ENCODE measurements at regions not wholly inside any gene's neighbourhood (a gene's known extent, or its start where the extent isn't known, plus 50 kb on each side); places are given as distances from the start of the nearest gene placed in this dataset.
"Not testable (repeated sequence)": the region's sequence is repeated elsewhere in the genome, so short reads cannot be mapped to it uniquely, and the experiment has no call there.

DNA sequence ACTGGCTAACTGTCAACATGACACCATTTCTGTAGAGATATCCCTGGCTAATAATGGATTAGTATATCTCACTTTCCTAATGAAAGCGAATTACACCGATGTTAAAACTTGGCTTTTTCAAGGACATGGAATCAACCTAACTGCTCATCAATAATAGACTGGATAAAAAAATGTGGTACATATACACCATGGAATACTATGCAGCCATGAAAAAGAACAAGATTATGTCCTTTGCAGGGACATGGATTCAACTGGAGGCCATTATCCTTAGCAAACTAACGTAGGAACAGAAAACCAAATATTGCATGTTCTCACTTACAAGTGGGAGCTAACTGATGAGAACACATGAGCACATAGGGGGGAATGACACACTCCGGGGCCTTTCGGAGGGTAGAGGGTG is 62.6 kb downstream of the ZIC1 start:
- no peak for DNase-seq

DNA sequence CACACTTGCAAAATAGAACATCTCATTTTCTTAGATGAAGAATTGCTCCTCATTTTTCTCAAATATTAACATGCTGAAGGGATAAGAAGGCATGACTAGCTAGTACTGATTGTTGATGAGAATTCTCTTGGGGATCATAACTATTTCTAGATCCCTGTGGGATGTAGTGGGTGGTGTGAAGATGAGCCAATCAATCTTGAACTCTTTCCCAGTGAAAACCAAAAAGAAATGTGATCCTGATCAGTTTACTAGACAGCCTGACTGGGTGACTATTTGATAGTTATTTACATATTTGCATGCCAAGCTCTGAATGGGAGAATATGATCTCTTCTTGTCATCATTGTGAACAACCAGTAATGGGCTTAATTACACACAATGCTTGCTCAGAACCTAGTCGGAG is 63.7 kb downstream of the ZIC1 start:
- DNase-seq, result no peak

- no peak for DNase-seq
Measured at GRCh38 chr3:147483145-147483544, 74.0 kb downstream of the ZIC1 start.

DNA sequence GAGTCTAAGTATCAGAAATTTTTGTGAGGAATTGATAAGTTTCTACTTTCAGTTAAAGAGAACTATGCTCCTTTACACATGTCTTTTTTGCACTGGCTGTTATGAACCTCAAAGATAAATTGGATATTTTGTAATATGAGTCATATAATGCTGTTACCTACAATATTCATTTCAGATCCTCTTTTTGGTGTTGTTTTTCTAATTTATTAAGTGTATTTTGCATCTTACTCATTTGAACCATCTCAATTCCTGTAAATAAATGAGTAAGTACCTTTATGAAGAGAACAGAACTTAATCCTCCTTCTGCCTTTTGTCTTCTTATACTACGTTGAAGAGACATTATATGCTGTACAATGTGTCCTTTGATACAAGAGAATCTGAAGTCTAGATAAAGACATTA is 74.4 kb downstream of the ZIC1 start:
- no peak for DNase-seq

DNA sequence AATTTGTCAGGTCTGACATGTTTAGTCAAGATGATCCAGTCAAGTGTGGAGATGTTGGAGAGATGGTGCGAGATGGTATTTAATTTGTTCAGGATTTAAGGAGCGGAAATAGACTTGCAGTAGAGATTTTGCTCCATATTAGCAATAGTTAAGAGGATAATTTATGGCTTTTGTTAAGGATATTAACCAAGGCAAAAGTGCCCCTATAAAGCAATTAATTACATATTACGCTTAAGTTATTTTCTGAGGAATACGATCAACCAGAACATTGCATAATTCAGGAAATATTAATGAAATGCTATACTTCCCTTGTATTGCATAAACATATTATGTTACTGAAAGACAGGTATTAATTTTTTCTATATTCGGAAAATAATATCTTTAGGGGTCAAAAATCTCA is 83.9 kb downstream of the ZIC1 start:
- DNase-seq, result no peak

DNA sequence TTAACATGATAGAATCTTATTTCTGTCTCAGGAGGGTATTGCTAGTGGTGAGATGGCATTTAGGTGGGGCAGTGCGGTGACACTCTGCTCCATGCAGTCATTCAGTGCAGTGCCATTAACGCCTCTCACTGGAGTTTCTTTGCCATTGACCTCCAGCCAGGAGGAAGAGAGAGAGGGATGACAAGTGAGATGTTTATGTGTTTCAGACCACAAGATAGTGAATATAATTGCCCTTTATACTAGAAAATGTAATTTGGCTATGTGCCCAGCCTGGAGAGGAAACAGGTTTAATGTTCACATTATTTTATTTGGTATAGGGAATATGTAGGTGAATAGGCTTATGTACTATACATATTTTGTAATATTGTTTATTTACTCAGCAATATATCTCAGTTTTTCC is 84.5 kb downstream of the ZIC1 start:
- DNase-seq, result no peak

- no peak for DNase-seq
Measured at GRCh38 chr3:147497286-147497685, 88.1 kb downstream of the ZIC1 start.

DNA sequence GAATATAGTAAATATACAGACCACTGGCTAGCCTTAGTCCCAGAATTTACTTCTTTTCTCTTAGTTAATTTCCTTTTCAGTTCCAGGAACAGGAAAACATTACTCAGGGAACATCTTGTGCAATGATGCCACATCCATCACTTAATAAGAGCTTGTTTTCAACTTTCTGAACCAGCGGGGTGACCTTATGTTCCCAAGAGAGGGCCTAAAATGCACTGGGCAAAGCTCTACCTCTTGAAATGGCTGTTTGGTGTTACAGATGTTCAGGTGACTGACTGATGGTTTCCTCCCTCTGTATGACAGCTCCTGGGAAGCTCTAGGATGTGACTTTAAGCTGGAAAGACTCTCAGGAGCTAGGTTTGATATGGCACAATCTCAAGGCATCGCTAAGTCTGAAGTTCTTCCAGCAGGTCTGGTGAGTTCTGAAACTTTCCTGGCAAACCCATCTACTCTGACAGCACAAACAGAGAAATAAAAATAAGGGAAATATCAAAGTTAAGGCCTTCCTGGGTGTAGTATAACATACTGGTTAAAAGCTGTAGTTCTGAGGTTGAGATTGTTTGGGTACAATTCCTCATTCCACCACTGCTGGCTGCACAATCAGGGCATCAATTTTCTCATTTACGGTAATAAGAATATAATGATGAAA is 98.6 kb downstream of the ZIC1 start:
- DNase-seq, result no peak

DNA sequence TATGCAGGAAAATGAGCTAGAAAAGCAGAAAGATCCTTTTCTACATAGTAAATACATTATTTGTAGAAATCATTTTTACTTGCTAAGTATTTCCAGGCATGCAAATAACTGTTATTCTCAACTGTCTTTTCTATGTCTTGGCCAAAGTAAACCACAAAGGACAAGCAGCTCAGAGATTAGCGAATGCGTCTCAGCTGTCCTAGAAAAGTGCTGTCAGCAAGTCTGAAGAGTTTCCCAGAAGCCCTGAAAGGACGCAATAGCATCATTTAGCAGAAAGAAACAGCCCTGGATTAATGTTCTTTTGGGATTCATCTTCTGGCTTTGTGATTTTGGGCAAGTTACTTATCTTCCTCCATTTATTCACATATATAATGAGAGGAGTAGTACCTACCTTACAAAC is 100.3 kb downstream of the ZIC1 start:
- no peak for DNase-seq

DNA sequence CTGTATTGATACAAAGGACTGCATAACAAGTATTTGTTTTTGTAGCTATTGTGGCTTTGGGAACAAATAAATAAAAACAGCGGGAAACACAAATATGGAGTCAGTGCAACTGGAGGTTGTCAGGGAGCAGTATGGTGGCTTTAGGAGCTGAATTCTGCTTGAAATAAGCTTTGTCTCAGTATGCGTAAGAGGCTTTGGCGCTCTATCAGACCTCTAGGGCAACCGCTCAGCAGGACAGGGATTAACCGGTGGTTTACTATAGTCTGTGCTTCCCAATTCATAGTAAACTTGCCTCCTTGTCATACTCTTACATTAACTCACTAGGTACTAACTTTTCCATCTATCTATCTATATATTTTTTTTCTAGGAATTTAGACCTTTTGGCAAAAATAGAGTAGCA is 104.6 kb downstream of the ZIC1 start:
- DNase-seq, result no peak

DNA sequence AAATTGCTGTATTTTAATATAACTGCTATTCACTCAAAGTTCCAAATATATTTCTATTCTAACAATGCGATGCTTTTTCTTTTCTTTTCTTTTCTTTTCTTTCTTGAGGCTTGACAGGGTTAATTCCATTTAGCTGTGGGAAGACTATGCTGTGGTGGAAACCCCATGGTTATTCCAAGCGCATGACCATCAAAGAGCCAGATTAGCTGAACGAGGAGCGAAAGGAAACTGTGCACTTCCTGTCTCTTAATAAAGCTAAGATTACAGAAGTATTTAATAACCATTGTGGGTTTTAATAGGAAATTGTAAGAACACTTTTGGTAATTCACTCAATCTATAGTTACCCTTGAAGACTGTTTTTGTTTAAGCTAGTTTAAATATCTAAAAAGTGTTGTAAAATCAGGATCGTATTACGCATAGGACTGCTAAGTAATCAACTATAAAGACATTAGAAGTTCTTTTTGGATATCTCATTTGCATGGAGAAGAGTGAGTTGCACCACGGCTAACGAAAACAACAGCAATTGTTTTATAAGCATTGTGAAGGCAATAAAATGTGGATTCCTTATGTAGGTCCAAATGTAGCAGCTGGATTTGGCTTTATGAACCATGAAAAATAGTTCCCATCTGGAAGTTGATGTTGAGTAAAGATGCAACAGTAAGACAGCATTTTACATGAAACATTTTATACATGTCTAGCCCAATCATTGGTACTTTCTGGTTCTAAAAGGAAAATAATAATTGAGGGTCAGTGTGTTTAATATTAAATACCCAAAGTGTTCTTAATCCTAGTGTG is 105.4 kb downstream of the ZIC1 start:
- DNase-seq, result no peak

DNA sequence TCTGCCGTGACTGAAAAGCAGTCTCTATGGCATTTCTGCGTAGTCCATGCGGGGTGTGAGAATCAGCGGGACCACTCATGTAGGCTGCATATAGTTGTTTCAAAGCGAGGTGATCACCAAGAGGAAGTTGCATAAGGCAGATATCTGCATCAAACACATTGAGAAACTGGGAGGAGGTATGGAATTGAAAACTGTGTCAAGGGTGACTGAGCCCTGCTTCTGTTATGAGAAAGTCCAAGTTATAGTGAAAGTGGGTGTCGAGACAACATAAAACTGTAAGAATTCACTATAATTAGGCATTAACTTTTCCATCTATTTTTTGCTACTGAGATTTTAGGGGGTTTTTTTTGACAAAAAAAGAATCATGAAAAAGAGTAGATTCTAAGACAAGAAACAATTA is 109.3 kb downstream of the ZIC1 start:
- no peak for DNase-seq

GRCh38 chr3:147521646-147522045 is 112.5 kb downstream of the ZIC1 start:
- no peak for DNase-seq

DNA sequence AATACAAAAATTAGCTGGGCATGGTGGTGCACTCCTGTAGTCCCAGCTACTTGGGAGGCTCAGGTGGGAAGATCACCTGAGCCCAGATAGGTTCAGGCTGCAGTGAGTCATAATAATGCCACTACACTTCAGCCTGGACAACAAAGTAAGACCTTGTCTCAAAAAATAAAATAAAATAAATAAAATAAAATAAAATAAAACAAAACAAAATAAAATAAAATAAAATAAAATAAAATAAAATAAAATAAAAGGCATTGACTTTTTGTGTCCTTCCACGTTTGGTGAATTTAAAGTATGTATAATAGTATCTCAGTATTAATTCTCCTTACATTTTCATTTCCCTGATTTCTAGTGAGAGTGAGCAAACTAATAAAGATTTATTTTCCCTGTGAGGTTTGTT is 113.6 kb downstream of the ZIC1 start:
- not testable (repeated sequence) for DNase-seq

GRCh38 chr3:147529551-147529950 is 120.4 kb downstream of the ZIC1 start:
- no peak for DNase-seq

GRCh38 chr3:147538034-147538433 is 128.9 kb downstream of the ZIC1 start:
- no peak for DNase-seq

GRCh38 chr3:147540921-147541320 is 131.8 kb downstream of the ZIC1 start:
- no peak for DNase-seq

DNA sequence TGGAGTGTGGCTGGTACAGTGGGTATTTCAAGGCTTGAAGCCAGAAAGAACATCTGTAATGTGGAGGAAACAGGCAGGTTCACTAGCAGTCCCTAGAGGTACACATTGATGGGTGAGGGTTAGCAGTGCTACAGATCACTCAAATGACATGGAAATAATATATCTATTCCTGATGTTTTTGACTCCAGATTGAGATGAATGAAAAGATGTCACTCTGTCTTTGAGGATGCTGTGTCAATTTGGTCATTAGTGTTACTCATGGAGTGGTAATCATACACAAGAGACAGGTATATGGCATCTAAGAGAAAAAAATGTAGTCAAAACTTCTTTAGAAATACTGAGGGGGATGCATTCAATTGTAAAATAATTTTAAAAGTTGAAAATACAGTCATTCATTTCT is 135.1 kb downstream of the ZIC1 start:
- no peak for DNase-seq

- no peak for DNase-seq
Measured at GRCh38 chr3:147551491-147551890, 142.3 kb downstream of the ZIC1 start.

DNA sequence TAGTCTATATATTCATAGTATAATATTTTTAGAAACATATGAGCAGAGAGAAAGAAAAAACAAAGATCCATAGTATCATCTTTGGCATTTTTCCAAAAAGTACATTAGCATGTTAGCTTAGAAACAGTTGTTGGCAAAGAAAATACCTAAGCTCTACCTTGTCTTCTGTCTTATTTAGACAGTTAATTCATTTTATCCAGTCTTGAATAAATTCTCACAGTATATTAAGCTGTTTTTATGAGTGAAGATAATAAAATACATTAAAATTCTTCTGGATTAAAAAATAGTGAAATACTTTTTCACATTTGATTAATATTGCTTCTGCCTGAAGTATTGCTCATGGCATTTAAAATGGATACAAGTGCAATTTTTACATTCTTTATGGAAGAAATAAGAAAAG is 145.2 kb downstream of the ZIC1 start:
- DNase-seq, result no peak

- no peak for DNase-seq
Measured at GRCh38 chr3:147572970-147573340, 163.8 kb downstream of the ZIC1 start.

DNA sequence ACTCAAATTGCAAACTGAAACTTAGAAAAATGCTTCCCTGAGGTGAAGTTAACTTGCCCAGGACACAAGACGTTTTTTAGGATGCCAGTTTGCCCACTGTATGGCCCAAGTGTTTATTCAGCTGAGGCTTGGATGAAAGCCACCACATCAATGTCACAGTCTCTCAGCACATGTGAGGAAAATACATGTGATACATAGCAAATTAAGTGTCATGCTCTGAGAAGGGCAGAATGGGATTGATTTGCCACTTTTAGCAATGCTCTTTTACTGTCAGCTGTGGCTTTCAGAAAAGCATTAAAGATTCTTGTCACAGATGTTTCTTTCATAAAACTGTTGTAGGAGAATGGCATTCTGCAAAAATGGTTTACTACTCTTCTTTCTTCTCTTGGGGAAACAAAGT is 165.5 kb downstream of the ZIC1 start:
- DNase-seq, result no peak

DNA sequence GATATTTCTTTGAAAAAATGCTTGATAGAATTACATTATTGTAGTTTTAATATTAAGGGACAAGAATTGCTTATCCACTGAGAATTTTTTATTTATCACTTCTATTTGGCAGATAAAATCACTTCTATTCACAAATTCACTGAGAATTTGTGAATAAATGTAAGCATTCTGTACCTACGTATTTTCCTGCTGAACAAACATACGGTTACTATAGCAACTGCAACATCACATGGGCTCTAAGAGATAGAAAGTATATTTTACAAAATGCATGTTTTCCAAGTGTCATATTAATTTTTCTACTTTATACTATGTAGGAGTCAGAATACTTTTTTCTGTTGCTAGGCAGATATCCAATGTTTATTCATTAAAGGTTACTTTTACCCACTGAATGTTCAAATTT is 166.2 kb downstream of the ZIC1 start:
- DNase-seq, result no peak

DNA sequence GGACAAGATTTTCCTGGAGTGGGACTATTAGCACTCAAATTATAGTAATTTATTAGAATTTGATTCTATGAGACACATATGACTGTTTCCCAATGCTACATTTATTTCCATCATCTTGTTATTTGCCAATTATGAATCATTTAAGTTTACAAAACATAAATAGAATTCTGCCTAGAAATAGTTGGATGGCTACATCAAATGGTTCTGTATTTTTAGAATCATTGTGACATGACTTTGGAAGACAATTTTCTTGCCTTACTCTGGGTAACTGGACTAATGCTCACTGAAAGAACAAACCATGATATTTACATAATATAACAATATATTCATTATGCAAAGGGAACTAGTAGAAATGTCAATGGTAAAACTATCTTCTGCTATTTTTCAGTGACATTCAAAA is 173.5 kb downstream of the ZIC1 start:
- DNase-seq, result no peak

GRCh38 chr3:147589016-147589415 is 179.9 kb downstream of the ZIC1 start:
- no peak for DNase-seq
